H9 (cell line): ENCODE measurements at regions not wholly inside any gene's neighbourhood (a gene's known extent, or its start where the extent isn't known, plus 50 kb on each side); places are given as distances from the start of the nearest gene placed in this dataset.

ENCODE experiments used
- DNase-seq: peaks from one replicate; pipeline ENCODE4 v3.0.0-alpha.2; 2017
- H2AFZ ChIP-seq: one replicate; pipeline ENCODE4 v1.6.1; 2013; ENCODE audit warnings: mild to moderate bottlenecking, low read length, control low read depth, moderate library complexity
- H2AK5ac ChIP-seq: 2 replicates; pipeline ENCODE4 v1.6.1; 2013; ENCODE audit warnings: low read length, control low read depth, mixed read lengths; ENCODE audit not compliant: insufficient read length
- H2BK120ac ChIP-seq: one replicate; pipeline ENCODE4 v1.6.1; 2013; ENCODE audit warnings: low read depth, mild to moderate bottlenecking, low read length, control low read depth, inconsistent platforms; ENCODE audit not compliant: poor library complexity, severe bottlenecking
- H2BK12ac ChIP-seq: 2 replicates; pipeline ENCODE4 v1.6.1; 2013; ENCODE audit warnings: low read length, control low read depth, mixed read lengths, low read depth; ENCODE audit not compliant: insufficient read length
- H2BK15ac ChIP-seq: 2 replicates; pipeline ENCODE4 v1.6.1; 2013; ENCODE audit warnings: low read depth, low read length, control low read depth
- H2BK20ac ChIP-seq: one replicate; pipeline ENCODE4 v1.6.1; 2013; ENCODE audit warnings: low read depth, mild to moderate bottlenecking, low read length, control low read depth, inconsistent platforms; ENCODE audit not compliant: poor library complexity, severe bottlenecking
- H2BK5ac ChIP-seq: 2 replicates; pipeline ENCODE4 v1.6.1; 2013; ENCODE audit warnings: low read length, control low read depth, mixed read lengths; ENCODE audit not compliant: insufficient read length
- H3K14ac ChIP-seq: 2 replicates; pipeline ENCODE4 v1.6.1; 2013; ENCODE audit warnings: low read length, control low read depth; ENCODE audit not compliant: insufficient read depth
- H3K18ac ChIP-seq: 2 replicates; pipeline ENCODE4 v1.6.1; 2013; ENCODE audit warnings: low read depth, mild to moderate bottlenecking, mixed read lengths, low read length, control low read depth; ENCODE audit not compliant: insufficient read length
- H3K23ac ChIP-seq: 2 replicates; pipeline ENCODE4 v1.6.1; 2013; ENCODE audit warnings: low read length, control low read depth, mixed read lengths, low read depth; ENCODE audit not compliant: insufficient read length
- H3K23me2 ChIP-seq: 2 replicates; pipeline ENCODE4 v1.6.1; 2013; ENCODE audit warnings: low read depth, mild to moderate bottlenecking, mixed read lengths, low read length, control low read depth; ENCODE audit not compliant: insufficient read length, poor library complexity, severe bottlenecking
- H3K27ac ChIP-seq: 2 replicates; pipeline ENCODE4 v1.5.1; 2013; ENCODE audit warnings: low read length, control low read depth, mixed read lengths, low read depth; ENCODE audit not compliant: insufficient read length
- H3K27me3 ChIP-seq: 2 replicates; pipeline ENCODE4 v1.6.1; 2013; ENCODE audit warnings: low read length, control low read depth, inconsistent platforms; ENCODE audit not compliant: insufficient read depth
- H3K4ac ChIP-seq: 2 replicates; pipeline ENCODE4 v1.6.1; 2013; ENCODE audit warnings: low read depth, mild to moderate bottlenecking, control low read depth, inconsistent platforms, low read length, moderate library complexity
- H3K4me1 ChIP-seq: 2 replicates; pipeline ENCODE4 v1.6.1; 2013; ENCODE audit warnings: low read length, control low read depth, inconsistent platforms; ENCODE audit not compliant: insufficient read depth
- H3K4me2 ChIP-seq: 2 replicates; pipeline ENCODE4 v1.6.1; 2013; ENCODE audit warnings: low read length, control low read depth, mixed read lengths; ENCODE audit not compliant: insufficient read length, insufficient read depth
- H3K56ac ChIP-seq: 2 replicates; pipeline ENCODE4 v1.6.1; 2013; ENCODE audit warnings: low read depth, mild to moderate bottlenecking, mixed read lengths, low read length, control low read depth; ENCODE audit not compliant: insufficient read length
- H3K79me1 ChIP-seq: 2 replicates; pipeline ENCODE4 v1.6.1; 2013; ENCODE audit warnings: low read depth, mild to moderate bottlenecking, moderate library complexity, low read length, control low read depth, inconsistent platforms; ENCODE audit not compliant: insufficient read depth, poor library complexity, severe bottlenecking
- H3K79me2 ChIP-seq: 2 replicates; pipeline ENCODE4 v1.6.1; 2013; ENCODE audit warnings: low read length, control low read depth, inconsistent platforms; ENCODE audit not compliant: insufficient read depth
- H3K9ac ChIP-seq: 2 replicates; pipeline ENCODE4 v1.6.1; 2013; ENCODE audit warnings: low read length, control low read depth, mixed read lengths; ENCODE audit not compliant: insufficient read length; ENCODE audit errors: extremely low read depth
- H3K9me3 ChIP-seq: one replicate; pipeline ENCODE4 v1.6.1; 2013; ENCODE audit warnings: low read depth, low read length, inconsistent platforms; ENCODE audit not compliant: control insufficient read depth
- H3T11ph ChIP-seq: one replicate; pipeline ENCODE4 v1.6.1; 2013; ENCODE audit warnings: mild to moderate bottlenecking, low read length, control low read depth, inconsistent platforms
- H4K20me1 ChIP-seq: one replicate; pipeline ENCODE4 v1.6.1; 2013; ENCODE audit not compliant: control insufficient read depth, insufficient read length, insufficient read depth
- H4K5ac ChIP-seq: 2 replicates; pipeline ENCODE4 v1.6.1; 2013; ENCODE audit warnings: low read depth, mild to moderate bottlenecking, mixed read lengths, low read length, control low read depth; ENCODE audit not compliant: insufficient read length
- H4K8ac ChIP-seq: replicated peaks from 2 replicates; pipeline ENCODE4 v1.6.1; 2013; ENCODE audit warnings: low read length, control low read depth, mixed read lengths, low read depth; ENCODE audit not compliant: insufficient read length
- H4K91ac ChIP-seq: 2 replicates; pipeline ENCODE4 v1.6.1; 2013; ENCODE audit warnings: low read depth, mild to moderate bottlenecking, moderate library complexity, mixed read lengths, low read length, control low read depth; ENCODE audit not compliant: insufficient read length
- H3K27ac Mint-ChIP-seq, 3 experiments: 2 replicates in 2 of 3; 3 replicates in 1 of 3; pipeline ENCODE4 v1.8.0; 2020 to 2021; ENCODE audit warnings: mixed read lengths in 3 of 3, mild to moderate bottlenecking in 1 of 3, moderate library complexity in 1 of 3
- H3K27me3 Mint-ChIP-seq: 2 replicates; pipeline ENCODE4 v1.8.0; 2021; ENCODE audit warnings: low read depth, mild to moderate bottlenecking, moderate library complexity, mixed read lengths
- H3K36me3 Mint-ChIP-seq, 3 experiments: 2 replicates in 2 of 3; 3 replicates in 1 of 3; pipeline ENCODE4 v1.8.0; 2020 to 2021; ENCODE audit warnings: low read depth in 3 of 3, mixed read lengths in 3 of 3; ENCODE audit not compliant: insufficient read depth in 1 of 3
- H3K4me1 Mint-ChIP-seq, 2 experiments: 2 replicates each; pipeline ENCODE4 v1.8.0; 2020; ENCODE audit warnings: mixed read lengths in 2 of 2
- H3K4me3 Mint-ChIP-seq, 2 experiments: 2 replicates in 1 of 2; 3 replicates in 1 of 2; pipeline ENCODE4 v1.8.0; 2020 to 2021; ENCODE audit warnings: mild to moderate bottlenecking in 2 of 2, mixed read lengths in 2 of 2, moderate library complexity in 1 of 2
- H3K9me3 Mint-ChIP-seq, 2 experiments: 2 replicates in 1 of 2; 3 replicates in 1 of 2; pipeline ENCODE4 v1.8.0; 2020; ENCODE audit warnings: mild to moderate bottlenecking in 2 of 2, mixed read lengths in 2 of 2, moderate library complexity in 1 of 2
- WGBS: extraction: QIAGEN DNeasy Blood & Tissue Kit; methylation state at CpG from one replicate; pipeline ENCODE4 v1.1.7; 2013; ENCODE audit warnings: missing lambda C conversion rate, low lambda C conversion rate, mixed read lengths; ENCODE audit not compliant: insufficient read length; ENCODE audit errors: extremely low coverage; 5-methylcytosine and 5-hydroxymethylcytosine counted together
- TF ChIP-seq, protein P1 (sequence below): fragments of 200-600 bp; sonication (generic); conservative IDR thresholded peaks from 3 replicates; pipeline ENCODE4 v1.8.0; 2021; ENCODE audit warnings: antibody characterized with exemption, mild to moderate bottlenecking

DNA sequence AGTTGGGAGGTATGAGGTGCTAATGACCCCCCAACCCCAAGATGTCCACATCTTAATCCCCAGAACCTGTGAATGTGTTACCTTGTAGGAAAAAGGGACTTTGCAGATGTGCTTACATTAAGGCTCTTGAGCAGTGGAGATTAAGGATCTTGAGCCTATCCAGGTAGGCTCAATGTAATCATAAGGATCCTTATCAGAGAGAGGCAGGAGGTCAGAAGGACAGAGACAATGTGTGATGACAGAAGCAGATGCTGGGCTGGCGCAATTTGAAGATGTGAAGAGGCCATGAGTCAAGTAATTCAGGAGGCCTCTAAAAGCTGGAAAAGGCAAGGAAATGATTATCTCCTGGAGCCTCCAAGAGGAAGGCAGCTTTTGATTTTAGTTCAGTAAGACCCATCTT, 90.4 kb upstream of the MAX start:
- Histone ChIP-seq H3K79me1 (no peaks in the 10 kb centered on the region), H2AFZ (no peak overlapping the region), H2AK5ac (no peak overlapping the region), H2BK20ac (no peak overlapping the region), H3K27ac (no peak overlapping the region), H4K5ac (no peak overlapping the region), H3K79me2 (no peaks in the 10 kb centered on the region), H3K23ac (no peak overlapping the region), H3K4me2 (no peak overlapping the region), H3K4ac (no peak overlapping the region), H3K4me1 (no peaks in the 10 kb centered on the region), H3K56ac (no peak overlapping the region), H3K18ac (no peak overlapping the region), H2BK5ac (no peak overlapping the region), H4K20me1 (no peaks in the 10 kb centered on the region), H3K27me3 (no peaks in the 10 kb centered on the region), H3T11ph (no peak overlapping the region), H2BK120ac (no peak overlapping the region), H4K8ac (no peak overlapping the region), H4K91ac (no peak overlapping the region), H3K23me2 (no peaks in the 10 kb centered on the region), H2BK12ac (no peak overlapping the region), H2BK15ac (no peak overlapping the region), H3K9ac (no peak overlapping the region), H3K9me3 (no peaks in the 10 kb centered on the region), H3K14ac (no peak overlapping the region)
- H3K36me3 Mint-ChIP-seq = no peaks in the 10 kb centered on the region
- peaks cover 7% of the 10 kb centered on the region in 2 experiments for H3K4me1 Mint-ChIP-seq
- no peak overlapping the region for H3K4me3 Mint-ChIP-seq
- DNase-seq = no peak
- TF ChIP-seq, protein P1, sequence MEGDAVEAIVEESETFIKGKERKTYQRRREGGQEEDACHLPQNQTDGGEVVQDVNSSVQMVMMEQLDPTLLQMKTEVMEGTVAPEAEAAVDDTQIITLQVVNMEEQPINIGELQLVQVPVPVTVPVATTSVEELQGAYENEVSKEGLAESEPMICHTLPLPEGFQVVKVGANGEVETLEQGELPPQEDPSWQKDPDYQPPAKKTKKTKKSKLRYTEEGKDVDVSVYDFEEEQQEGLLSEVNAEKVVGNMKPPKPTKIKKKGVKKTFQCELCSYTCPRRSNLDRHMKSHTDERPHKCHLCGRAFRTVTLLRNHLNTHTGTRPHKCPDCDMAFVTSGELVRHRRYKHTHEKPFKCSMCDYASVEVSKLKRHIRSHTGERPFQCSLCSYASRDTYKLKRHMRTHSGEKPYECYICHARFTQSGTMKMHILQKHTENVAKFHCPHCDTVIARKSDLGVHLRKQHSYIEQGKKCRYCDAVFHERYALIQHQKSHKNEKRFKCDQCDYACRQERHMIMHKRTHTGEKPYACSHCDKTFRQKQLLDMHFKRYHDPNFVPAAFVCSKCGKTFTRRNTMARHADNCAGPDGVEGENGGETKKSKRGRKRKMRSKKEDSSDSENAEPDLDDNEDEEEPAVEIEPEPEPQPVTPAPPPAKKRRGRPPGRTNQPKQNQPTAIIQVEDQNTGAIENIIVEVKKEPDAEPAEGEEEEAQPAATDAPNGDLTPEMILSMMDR = no peak
- H3K9me3 Mint-ChIP-seq = no peaks in the 10 kb centered on the region; a peak in 1 of 5 replicates
- H3K27ac Mint-ChIP-seq = no peak overlapping the region
- WGBS = no CpG with 5 or more reads among the region's 1 CpG
- H3K27me3 Mint-ChIP-seq = peaks cover 2% of the 10 kb centered on the region
